Right lobe of liver (tissue), 6 donors: ENCODE measurements at regions not wholly inside any gene's neighbourhood (a gene's known extent, or its start where the extent isn't known, plus 50 kb on each side); places are given as distances from the start of the nearest gene placed in this dataset.
A peak's percentile ranks its signal among the peaks of the same experiment; 100 is the strongest.

ENCODE experiments used
- ATAC-seq, 4 donors: fragments of 200-7000 bp; cut with Tn5 transposase; one replicate each; pipeline ENCODE4 v1.9.1; 2020; ENCODE audit warnings: mild to moderate bottlenecking in 4 of 4, moderate library complexity in 4 of 4
- DNase-seq, 3 donors: peaks; one replicate each; pipeline ENCODE4 v3.0.0-alpha.2; 2020
- H3K27ac ChIP-seq, 3 donors: fragments of 200-600 bp; one replicate each; pipeline ENCODE4 v1.8.0; 2022
- H3K27me3 ChIP-seq, 2 donors: fragments of 200-600 bp; one replicate each; pipeline ENCODE4 v1.8.0; 2022
- H3K36me3 ChIP-seq, 4 donors: fragments of 200-600 bp; sonication (generic) in 1 of 4; one replicate each; pipeline versions ENCODE4 v1.5.1 to v1.8.0; 2017 to 2022; ENCODE audit warnings: control low read depth in 1 of 4
- H3K4me1 ChIP-seq, 4 donors: fragments of 200-600 bp; sonication (generic) in 1 of 4; one replicate each; pipeline versions ENCODE4 v1.5.1 to v1.8.0; 2017 to 2022; ENCODE audit warnings: control low read depth in 1 of 4
- H3K4me3 ChIP-seq, 3 donors: fragments of 200-600 bp; one replicate each; pipeline ENCODE4 v1.8.0; 2022
- H3K9me3 ChIP-seq, 4 donors: fragments of 200-600 bp; sonication (generic) in 1 of 4; one replicate each; pipeline versions ENCODE4 v1.5.1 to v1.8.0; 2017 to 2022; ENCODE audit warnings: control low read depth in 1 of 4
- POLR2A ChIP-seq: fragments of 450-650 bp; IDR thresholded peaks from one replicate; pipeline ENCODE4 v1.6.1; 2017; ENCODE audit warnings: antibody characterized with exemption, mild to moderate bottlenecking
- WGBS: methylation state at CpG from one replicate; pipeline ENCODE4 v1.1.6; 2018; ENCODE audit warnings: low coverage, low lambda C conversion rate; ENCODE audit not compliant: insufficient coverage; ENCODE audit errors: missing lambda C conversion rate; 5-methylcytosine and 5-hydroxymethylcytosine counted together
- intact Hi-C, 2 donors: fragments of 100-400 bp; cut with DNase I; formaldehyde crosslinking; loops; one replicate each; pipeline versions ENCODE4 v1.11.2 to v1.14.1; 2022
- TF ChIP-seq, protein P1 (sequence below), 4 donors: fragments of 200-600 bp in 3 of 4; fragments of 450-650 bp in 1 of 4; IDR thresholded peaks; one replicate each; pipeline versions ENCODE4 v1.5.1 to v1.8.0; 2016 to 2022; ENCODE audit warnings: antibody characterized with exemption in 4 of 4, mild to moderate bottlenecking in 2 of 4
- donor health status: DM: no; HTN: yes; CAD: no.
- donor health status: DM: no; HTN: no; CAD: no.
- donor health status: DM: no; HTN: no; CAD: no.
- donor health status: DM: no; HTN: yes; CAD: no.
- donor health status: DM: no; HTN: yes; CAD: no.

DNA sequence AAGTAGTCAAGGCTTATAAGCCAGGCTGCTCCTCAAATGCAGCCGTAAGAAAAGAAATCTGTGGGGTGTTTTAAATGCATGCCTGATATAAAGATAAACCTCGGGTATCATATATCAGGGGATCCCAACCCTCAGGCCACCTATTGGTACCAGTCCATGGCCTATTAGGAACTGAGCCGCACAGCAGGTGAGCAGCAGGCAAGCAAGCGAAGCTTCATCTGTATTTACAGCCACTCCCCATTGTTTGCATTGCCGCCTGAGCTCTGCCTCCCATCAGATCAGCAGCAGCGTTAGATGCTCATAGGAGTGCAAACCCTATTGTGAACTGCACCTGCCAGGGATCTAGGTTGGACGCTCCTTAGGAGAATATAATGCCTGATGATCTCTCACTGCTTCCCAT, 233.5 kb upstream of the SERP2 start:
- H3K27ac ChIP-seq = no peak overlapping the region
- DNase-seq (no peak), ATAC-seq (no peak)
- WGBS = 88% methylated on average over 4 of the region's 7 CpGs
- H3K36me3 ChIP-seq = no peaks in the 10 kb centered on the region
- no peaks in the 10 kb centered on the region for H3K9me3 ChIP-seq
- no peak overlapping the region for H3K4me3 ChIP-seq
- no peak for TF ChIP-seq POLR2A
- TF ChIP-seq, protein P1, sequence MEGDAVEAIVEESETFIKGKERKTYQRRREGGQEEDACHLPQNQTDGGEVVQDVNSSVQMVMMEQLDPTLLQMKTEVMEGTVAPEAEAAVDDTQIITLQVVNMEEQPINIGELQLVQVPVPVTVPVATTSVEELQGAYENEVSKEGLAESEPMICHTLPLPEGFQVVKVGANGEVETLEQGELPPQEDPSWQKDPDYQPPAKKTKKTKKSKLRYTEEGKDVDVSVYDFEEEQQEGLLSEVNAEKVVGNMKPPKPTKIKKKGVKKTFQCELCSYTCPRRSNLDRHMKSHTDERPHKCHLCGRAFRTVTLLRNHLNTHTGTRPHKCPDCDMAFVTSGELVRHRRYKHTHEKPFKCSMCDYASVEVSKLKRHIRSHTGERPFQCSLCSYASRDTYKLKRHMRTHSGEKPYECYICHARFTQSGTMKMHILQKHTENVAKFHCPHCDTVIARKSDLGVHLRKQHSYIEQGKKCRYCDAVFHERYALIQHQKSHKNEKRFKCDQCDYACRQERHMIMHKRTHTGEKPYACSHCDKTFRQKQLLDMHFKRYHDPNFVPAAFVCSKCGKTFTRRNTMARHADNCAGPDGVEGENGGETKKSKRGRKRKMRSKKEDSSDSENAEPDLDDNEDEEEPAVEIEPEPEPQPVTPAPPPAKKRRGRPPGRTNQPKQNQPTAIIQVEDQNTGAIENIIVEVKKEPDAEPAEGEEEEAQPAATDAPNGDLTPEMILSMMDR (IDR thresholded peaks at IDR 0.05) = no peak
- intact Hi-C loops = no loop called here
- peaks cover 0 to 4% (median 2%) of the 10 kb centered on the region in 4 donors for H3K4me1 ChIP-seq
- no peaks in the 10 kb centered on the region for H3K27me3 ChIP-seq

DNA sequence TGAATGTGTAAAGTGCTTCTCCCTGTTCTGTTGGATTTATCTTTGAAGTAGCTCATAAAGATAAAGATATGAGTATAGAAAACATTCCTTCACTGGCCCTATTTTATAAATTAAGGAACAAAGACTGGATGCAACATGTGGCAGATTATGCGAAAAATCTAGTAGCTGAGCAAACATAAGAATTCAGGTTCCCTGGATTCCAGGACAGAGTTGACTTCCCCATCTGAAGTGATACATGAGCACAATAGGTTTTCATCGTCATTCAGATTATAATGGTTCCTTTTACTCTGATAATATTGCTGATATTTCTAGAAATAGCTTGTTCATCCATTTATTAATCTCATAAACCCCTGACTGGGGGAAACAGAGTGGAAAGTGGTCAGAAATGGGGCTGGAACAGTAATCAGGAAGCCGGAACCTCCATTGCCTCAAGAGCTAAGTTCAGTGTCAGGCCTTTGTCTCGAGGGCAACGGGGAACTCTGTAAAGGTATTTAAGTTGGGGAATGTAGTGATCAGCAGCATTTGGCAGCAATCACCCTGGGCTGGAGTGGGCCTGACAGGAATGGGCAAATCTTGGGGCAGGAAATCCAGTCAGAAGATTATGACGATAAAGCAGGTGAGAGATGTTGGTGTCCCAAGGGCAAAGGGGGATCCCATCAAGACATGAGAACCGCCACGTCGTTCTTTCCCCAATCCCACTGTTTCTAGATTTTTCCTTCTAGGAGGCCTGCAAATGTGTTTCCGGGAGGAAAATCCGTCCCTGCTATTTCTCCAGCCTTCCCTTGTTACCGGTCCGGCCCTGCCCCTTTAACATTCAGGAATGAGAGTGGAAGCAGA, 232.5 kb upstream of the SERP2 start:
- peak in 1 of 3 donors; percentile 47 for DNase-seq
- TF ChIP-seq, protein P1 (IDR thresholded peaks at IDR 0.05) = no peak
- no peak for TF ChIP-seq POLR2A
- no peaks in the 10 kb centered on the region for H3K9me3 ChIP-seq
- peak in 2 of 4 donors; percentile 4 to 6 for ATAC-seq
- H3K4me1 ChIP-seq = peaks cover 0 to 4% (median 2%) of the 10 kb centered on the region in 4 donors
- no peaks in the 10 kb centered on the region for H3K36me3 ChIP-seq
- no peaks in the 10 kb centered on the region for H3K27me3 ChIP-seq
- 19% methylated on average over 13 of the region's 13 CpGs for WGBS
- intact Hi-C loops = no loop called here
- peak overlapping the region; percentile 91 to 98 (median 95) for H3K27ac ChIP-seq
- peak overlapping the region; percentile 20 to 58 (median 40) for H3K4me3 ChIP-seq

DNA sequence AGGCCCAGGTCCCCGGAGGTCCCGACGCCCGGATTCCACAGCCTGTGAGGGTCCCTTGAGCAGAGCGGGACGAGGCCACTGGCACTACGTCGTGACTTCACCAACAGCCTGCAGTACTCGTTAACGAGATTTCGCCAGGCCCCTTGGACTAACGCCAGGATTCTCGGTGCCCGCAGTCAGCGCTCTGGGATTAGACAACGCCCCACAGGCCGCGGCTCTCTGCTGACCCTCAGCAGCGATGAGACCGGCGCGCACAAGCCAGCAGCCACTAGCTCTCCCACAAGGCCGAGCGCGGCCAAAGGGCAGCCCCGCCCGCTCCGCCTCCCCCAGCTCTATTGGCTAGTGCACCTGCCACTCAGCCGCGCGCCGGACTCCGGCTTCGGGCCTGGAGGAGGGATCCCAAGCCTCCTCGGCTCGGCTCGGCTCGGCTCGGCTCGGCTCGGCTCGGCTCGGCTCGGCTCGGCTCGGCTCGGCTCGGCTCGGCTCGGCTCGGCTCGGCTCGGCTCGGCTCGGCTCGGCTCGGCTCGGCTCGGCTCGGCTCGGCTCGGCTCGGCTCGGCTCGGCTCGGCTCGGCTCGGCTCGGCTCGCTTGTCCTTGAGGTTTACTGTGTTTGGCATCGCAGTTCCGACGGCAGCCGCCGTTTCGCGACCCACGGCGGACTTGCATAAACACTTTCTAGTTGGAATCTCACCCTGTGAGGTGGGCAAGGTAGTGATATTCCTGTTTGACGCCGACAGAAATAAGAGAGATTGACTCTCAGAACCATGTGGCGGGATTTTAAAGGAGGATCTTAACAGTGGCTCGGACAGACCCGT, 231.7 kb upstream of the SERP2 start:
- Histone ChIP-seq H3K4me3 (peak overlapping the region; percentile 48 to 65 (median 65)), H3K27me3 (no peaks in the 10 kb centered on the region), H3K4me1 (peaks cover 0 to 4% (median 2%) of the 10 kb centered on the region in 4 donors), H3K9me3 (no peaks in the 10 kb centered on the region), H3K27ac (peak overlapping the region; percentile 91 to 98 (median 95)), H3K36me3 (no peaks in the 10 kb centered on the region)
- intact Hi-C loops = no loop called here
- WGBS = under 1% methylated on average over 14 of the region's 84 CpGs
- TF ChIP-seq POLR2A = peak; percentile 98
- TF ChIP-seq, protein P1 (IDR thresholded peaks at IDR 0.05) = peak in 1 of 4 donors; percentile 33
- ATAC-seq = peak; percentile 97 to 99 (median 98)
- peak; percentile 98 to 99 (median 99) for DNase-seq

DNA sequence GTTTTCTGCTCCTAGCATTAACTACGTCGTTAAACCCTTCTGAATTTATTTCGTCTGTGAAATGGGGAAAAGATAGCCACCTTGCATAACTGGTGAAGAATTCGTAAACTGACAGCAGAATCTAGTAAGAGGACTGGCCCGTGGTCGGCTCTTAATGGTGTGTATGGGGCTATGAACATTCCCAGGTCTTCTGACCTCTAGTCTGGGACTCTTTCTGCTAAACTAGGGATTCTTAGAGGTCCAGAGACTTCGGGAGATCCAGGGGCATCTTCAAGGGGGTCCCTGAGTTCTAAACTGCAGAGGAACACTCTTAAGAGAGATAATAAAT, 231.1 kb upstream of the SERP2 start:
- intact Hi-C loops = no loop called here
- peak overlapping the region; percentile 78 to 96 (median 92) for H3K27ac ChIP-seq
- H3K4me3 ChIP-seq = peak overlapping the region; percentile 48 to 65 (median 65)
- H3K36me3 ChIP-seq = no peaks in the 10 kb centered on the region
- no peaks in the 10 kb centered on the region for H3K27me3 ChIP-seq
- H3K4me1 ChIP-seq = peaks cover 0 to 4% (median 2%) of the 10 kb centered on the region in 4 donors
- DNase-seq (no peak), ATAC-seq (peak; percentile 19 to 29 (median 26))
- H3K9me3 ChIP-seq = no peaks in the 10 kb centered on the region
- WGBS = 0% methylated on average over 7 of the region's 7 CpGs
- TF ChIP-seq POLR2A = no peak
- TF ChIP-seq, protein P1 (IDR thresholded peaks at IDR 0.05) = no peak
